ENCODE measurements at regions not wholly inside any gene's neighbourhood (a gene's known extent, or its start where the extent isn't known, plus 50 kb on each side); places are given as distances from the start of the nearest gene placed in this dataset.
"Not testable (repeated sequence)": the region's sequence is repeated elsewhere in the genome, so short reads cannot be mapped to it uniquely, and the experiment has no call there.

- H3K9ac ChIP-seq: no peak overlapping the region
- H3K4me3 ChIP-seq: no peak overlapping the region
- no peaks in the 10 kb centered on the region for H3K9me3 ChIP-seq (ENCODE audit: low read depth)
- H4K20me1 ChIP-seq (ENCODE audit: insufficient read depth): no peaks in the 10 kb centered on the region
- H3K27me3 ChIP-seq (replicated peaks; ENCODE audit: insufficient read depth): 0 out of 2 replicates have a peak, but pooled peaks cover 3% of the 10 kb centered on the region
- 73 to 89% methylated on average over 2 of the region's 2 CpGs for WGBS, 2 experiments (ENCODE audit: low coverage in 1 of 2, low lambda C conversion rate in 2 of 2, missing lambda C conversion rate in 2 of 2)
- no peak overlapping the region for H3K4me2 ChIP-seq (ENCODE audit: unreplicated experiment)
- H3K4me1 ChIP-seq (ENCODE audit: insufficient read depth): no peaks in the 10 kb centered on the region
- no peaks in the 10 kb centered on the region for H3K79me2 ChIP-seq (ENCODE audit: insufficient read depth)
- H3F3A ChIP-seq (ENCODE audit: insufficient read depth): no peaks in the 10 kb centered on the region
- in situ Hi-C loops (cut with MboI): no loop called here
- TF ChIP-seq EZH2 (IDR thresholded peaks at IDR 0.05; ENCODE audit: insufficient read depth, poor library complexity, severe bottlenecking) (no peak), EZH2phosphoT487 (IDR thresholded peaks at IDR 0.05; ENCODE audit: insufficient read depth, low read depth) (no peak)
- DNase-seq: no peak
- H3K36me3 ChIP-seq (ENCODE audit: low read depth): no peaks in the 10 kb centered on the region
- H3K27ac ChIP-seq: no peak overlapping the region
- H3K9me2 ChIP-seq (ENCODE audit: insufficient read depth): no peaks in the 10 kb centered on the region
- H2AFZ ChIP-seq: no peak overlapping the region
Observed at GRCh38 chr2:7655629-7656028, 738.4 kb downstream of the RNF144A start.

- H4K20me1 ChIP-seq (ENCODE audit: insufficient read depth); H3K4me1 ChIP-seq (ENCODE audit: insufficient read depth); H2AFZ ChIP-seq; H3K9me3 ChIP-seq (ENCODE audit: low read depth); H3K4me3 ChIP-seq; H3K36me3 ChIP-seq (ENCODE audit: low read depth); H3K9me2 ChIP-seq (ENCODE audit: insufficient read depth); H3K27me3 ChIP-seq (replicated peaks; ENCODE audit: insufficient read depth); in situ Hi-C loops (cut with MboI); H3K9ac ChIP-seq; DNase-seq; H3F3A ChIP-seq (ENCODE audit: insufficient read depth); H3K4me2 ChIP-seq (ENCODE audit: unreplicated experiment); H3K27ac ChIP-seq; H3K79me2 ChIP-seq (ENCODE audit: insufficient read depth): not testable (repeated sequence)
- 70 to 86% methylated on average over 2 of the region's 2 CpGs for WGBS, 2 experiments (ENCODE audit: low coverage in 1 of 2, low lambda C conversion rate in 2 of 2, missing lambda C conversion rate in 2 of 2)
Observed at GRCh38 chr2:7657526-7657925, 740.3 kb downstream of the RNF144A start.

- Histone ChIP-seq H3K27ac (no peak overlapping the region), H3K9me2 (ENCODE audit: insufficient read depth) (no peaks in the 10 kb centered on the region), H3K4me3 (no peak overlapping the region), H4K20me1 (ENCODE audit: insufficient read depth) (no peaks in the 10 kb centered on the region), H3K36me3 (ENCODE audit: low read depth) (no peaks in the 10 kb centered on the region), H3K4me1 (ENCODE audit: insufficient read depth) (no peaks in the 10 kb centered on the region), H3K9me3 (ENCODE audit: low read depth) (no peaks in the 10 kb centered on the region), H3K9ac (no peak overlapping the region), H2AFZ (no peak overlapping the region), H3K4me2 (ENCODE audit: unreplicated experiment) (no peak overlapping the region), H3F3A (ENCODE audit: insufficient read depth) (no peaks in the 10 kb centered on the region), H3K79me2 (ENCODE audit: insufficient read depth) (no peaks in the 10 kb centered on the region), H3K27me3 (replicated peaks; ENCODE audit: insufficient read depth) (no peaks in the 10 kb centered on the region)
- WGBS, 2 experiments (ENCODE audit: low coverage in 1 of 2, low lambda C conversion rate in 2 of 2, missing lambda C conversion rate in 2 of 2): 81 to 82% methylated on average over 12 of the region's 12 CpGs
- TF ChIP-seq EZH2 (IDR thresholded peaks at IDR 0.05; ENCODE audit: insufficient read depth, poor library complexity, severe bottlenecking) (no peak), EZH2phosphoT487 (IDR thresholded peaks at IDR 0.05; ENCODE audit: insufficient read depth, low read depth) (no peak)
- no peak for DNase-seq
- in situ Hi-C loops (cut with MboI): no loop called here
Observed at GRCh38 chr2:7658486-7658885, 741.3 kb downstream of the RNF144A start.

- in situ Hi-C loops (cut with MboI): no loop called here
- no peak overlapping the region for H3K4me3 ChIP-seq
- no peak overlapping the region for H3K4me2 ChIP-seq (ENCODE audit: unreplicated experiment)
- no peaks in the 10 kb centered on the region for H4K20me1 ChIP-seq (ENCODE audit: insufficient read depth)
- H3K9me3 ChIP-seq (ENCODE audit: low read depth): no peaks in the 10 kb centered on the region
- H3K36me3 ChIP-seq (ENCODE audit: low read depth): no peaks in the 10 kb centered on the region
- no peaks in the 10 kb centered on the region for H3K9me2 ChIP-seq (ENCODE audit: insufficient read depth)
- H3K27me3 ChIP-seq (replicated peaks; ENCODE audit: insufficient read depth): no peaks in the 10 kb centered on the region
- peak; percentile 2 for DNase-seq
- H3K79me2 ChIP-seq (ENCODE audit: insufficient read depth): no peaks in the 10 kb centered on the region
- 13 to 16% methylated on average over 2 of the region's 2 CpGs for WGBS, 2 experiments (ENCODE audit: low coverage in 1 of 2, low lambda C conversion rate in 2 of 2, missing lambda C conversion rate in 2 of 2)
- no peak for TF ChIP-seq EZH2phosphoT487 (IDR thresholded peaks at IDR 0.05; ENCODE audit: insufficient read depth, low read depth)
- TF ChIP-seq EZH2 (IDR thresholded peaks at IDR 0.05; ENCODE audit: insufficient read depth, poor library complexity, severe bottlenecking): no peak
- H2AFZ ChIP-seq: no peak overlapping the region
- H3K9ac ChIP-seq: no peak overlapping the region
- no peak overlapping the region for H3K27ac ChIP-seq
- H3K4me1 ChIP-seq (ENCODE audit: insufficient read depth): no peaks in the 10 kb centered on the region
- no peaks in the 10 kb centered on the region for H3F3A ChIP-seq (ENCODE audit: insufficient read depth)
Observed at GRCh38 chr2:7660816-7661215, 743.6 kb downstream of the RNF144A start.

- Histone ChIP-seq H3K4me1 (ENCODE audit: insufficient read depth) (no peaks in the 10 kb centered on the region), H2AFZ (no peak overlapping the region), H3K27me3 (replicated peaks; ENCODE audit: insufficient read depth) (no peaks in the 10 kb centered on the region), H3K36me3 (ENCODE audit: low read depth) (no peaks in the 10 kb centered on the region), H3K9me2 (ENCODE audit: insufficient read depth) (no peaks in the 10 kb centered on the region), H3K9ac (no peak overlapping the region), H3K79me2 (ENCODE audit: insufficient read depth) (no peaks in the 10 kb centered on the region), H3K9me3 (ENCODE audit: low read depth) (no peaks in the 10 kb centered on the region), H3K4me2 (ENCODE audit: unreplicated experiment) (no peak overlapping the region), H3K4me3 (no peak overlapping the region), H4K20me1 (ENCODE audit: insufficient read depth) (no peaks in the 10 kb centered on the region), H3K27ac (no peak overlapping the region), H3F3A (ENCODE audit: insufficient read depth) (no peaks in the 10 kb centered on the region)
- 37 to 42% methylated on average over 5 of the region's 5 CpGs for WGBS, 2 experiments (ENCODE audit: low coverage in 1 of 2, low lambda C conversion rate in 2 of 2, missing lambda C conversion rate in 2 of 2)
- TF ChIP-seq EZH2 (IDR thresholded peaks at IDR 0.05; ENCODE audit: insufficient read depth, poor library complexity, severe bottlenecking) (no peak), EZH2phosphoT487 (IDR thresholded peaks at IDR 0.05; ENCODE audit: insufficient read depth, low read depth) (no peak)
- in situ Hi-C loops (cut with MboI): no loop called here
- no peak for DNase-seq
Observed at GRCh38 chr2:7661502-7661901, 744.3 kb downstream of the RNF144A start.

Measured in GM23248 (cell line).